Stomach (tissue), 8 donors: ENCODE measurements at regions not wholly inside any gene's neighbourhood (a gene's known extent, or its start where the extent isn't known, plus 50 kb on each side); places are given as distances from the start of the nearest gene placed in this dataset.

Source experiments
- DNase-seq, 2 donors: peaks; one replicate each; pipeline versions ENCODE4 v3.0.0 to v3.0.0-alpha.2; 2013 to 2019
- H3K27ac ChIP-seq, 5 donors: fragments of 200-600 bp in 4 of 5; sonication (generic) in 4 of 5; one replicate each; pipeline ENCODE4 v1.5.1; 2013 to 2019; ENCODE audit warnings: mild to moderate bottlenecking in 1 of 5, moderate library complexity in 1 of 5
- H3K27me3 ChIP-seq, 3 donors: fragments of 200-600 bp; sonication (generic); one replicate each; pipeline ENCODE4 v1.5.1; 2017 to 2019; ENCODE audit warnings: mixed run types in 1 of 3
- H3K36me3 ChIP-seq, 4 donors: fragments of 200-600 bp; sonication (generic); 1 replicate in 3 of 4; 2 replicates in 1 of 4; pipeline ENCODE4 v1.5.1; 2016 to 2019
- H3K4me1 ChIP-seq, 4 donors: fragments of 200-600 bp; sonication (generic); one replicate each; pipeline ENCODE4 v1.5.1; 2016 to 2019
- H3K4me3 ChIP-seq, 4 donors: fragments of 200-600 bp; sonication (generic) in 3 of 4; one replicate each; pipeline ENCODE4 v1.5.1; 2016 to 2019; ENCODE audit warnings: mild to moderate bottlenecking in 1 of 4
- H3K9me3 ChIP-seq, 4 donors: fragments of 200-600 bp; sonication (generic); one replicate each; pipeline ENCODE4 v1.5.1; 2016 to 2019
- CTCF ChIP-seq, 7 experiments: fragments of 450-650 bp in 4 of 7; fragments of 200-600 bp in 3 of 7; sonication (generic) in 3 of 7; IDR thresholded peaks; one replicate each; pipeline ENCODE4 v1.5.1; 2016 to 2019; ENCODE audit warnings: antibody characterized with exemption in 7 of 7, control low read depth in 2 of 7, mild to moderate bottlenecking in 1 of 7
- EP300 ChIP-seq: sonication (generic); formaldehyde crosslinking; IDR thresholded peaks from one replicate; pipeline ENCODE4 v1.6.1; 2017; ENCODE audit warnings: antibody characterized with exemption
- POLR2A ChIP-seq, 4 donors: fragments of 450-650 bp; IDR thresholded peaks; one replicate each; pipeline ENCODE4 v1.6.1; 2016; ENCODE audit warnings: antibody characterized with exemption in 4 of 4, control low read depth in 2 of 4, mild to moderate bottlenecking in 1 of 4, moderate library complexity in 1 of 4
- POLR2AphosphoS5 ChIP-seq, 3 donors: sonication (generic); formaldehyde crosslinking; IDR thresholded peaks; one replicate each; pipeline ENCODE4 v1.6.1; 2016; ENCODE audit warnings: antibody characterized with exemption in 3 of 3
- WGBS, 5 donors: extraction: QIAGEN DNeasy Blood & Tissue Kit in 3 of 5; methylation state at CpG; one replicate each; pipeline versions ENCODE4 v1.1.5 to v1.1.7; 2013 to 2018; 5-methylcytosine and 5-hydroxymethylcytosine counted together
- intact Hi-C: fragments of 100-400 bp; cut with DNase I; formaldehyde crosslinking; loops from one replicate; pipeline ENCODE4 v1.15.1; 2023; ENCODE audit warnings: low total_unique reads
- donor health status: healthy with polysubstance abuse.
- donor health status: Bipolar disorder and iron deficiency.
- donor health status: healthy.

GRCh38 chr9:126125177-126125576, 201.5 kb upstream of the MVB12B start:
- Histone ChIP-seq H3K4me1 (peaks cover 0 to 14% (median 3%) of the 10 kb centered on the region in 4 donors), H3K9me3 (peaks cover 0 to 8% (median 0%) of the 10 kb centered on the region in 4 donors), H3K27ac (no peak overlapping the region), H3K27me3 (peaks cover 0 to 43% (median 3%) of the 10 kb centered on the region in 3 donors), H3K4me3 (no peak overlapping the region), H3K36me3 (no peaks in the 10 kb centered on the region)
- 54 to 76% (median 64%) methylated on average over 8 of the region's 8 CpGs for WGBS, 5 donors
- DNase-seq = peak in 1 of 2 donors; percentile 44
- intact Hi-C loops = no loop called here
- no peak for TF ChIP-seq EP300

- peaks cover 0 to 8% (median 0%) of the 10 kb centered on the region in 4 donors for H3K9me3 ChIP-seq
- H3K4me3 ChIP-seq = no peak overlapping the region
- H3K27me3 ChIP-seq = peaks cover 0 to 42% (median 4%) of the 10 kb centered on the region in 3 donors
- H3K27ac ChIP-seq = no peak overlapping the region
- H3K4me1 ChIP-seq = peaks cover 0 to 14% (median 3%) of the 10 kb centered on the region in 4 donors
- 31 to 39% (median 37%) methylated on average over 6 of the region's 6 CpGs for WGBS, 5 donors
- peak in 1 of 2 donors; percentile 36 for DNase-seq
- TF ChIP-seq POLR2AphosphoS5 (IDR thresholded peaks at IDR 0.05) = no peak
- no peak for TF ChIP-seq POLR2A (IDR thresholded peaks at IDR 0.05)
- no peak for TF ChIP-seq EP300
- TF ChIP-seq CTCF (IDR thresholded peaks at IDR 0.05) = no peak
- no peaks in the 10 kb centered on the region for H3K36me3 ChIP-seq
- intact Hi-C loops = no loop called here
Observed at GRCh38 chr9:126125577-126125976, 201.1 kb upstream of the MVB12B start.

- Histone ChIP-seq H3K27me3 (peaks cover 0 to 42% (median 5%) of the 10 kb centered on the region in 3 donors), H3K9me3 (peaks cover 0 to 8% (median 0%) of the 10 kb centered on the region in 4 donors), H3K36me3 (no peaks in the 10 kb centered on the region), H3K4me1 (peaks cover 0 to 14% (median 3%) of the 10 kb centered on the region in 4 donors), H3K4me3 (no peak overlapping the region), H3K27ac (no peak overlapping the region)
- intact Hi-C loops = no loop called here
- 51 to 69% (median 61%) methylated on average over 2 to 4 of the region's 4 CpGs for WGBS, 5 donors
- no peak for TF ChIP-seq EP300
- TF ChIP-seq POLR2AphosphoS5 (IDR thresholded peaks at IDR 0.05) = no peak
- TF ChIP-seq POLR2A (IDR thresholded peaks at IDR 0.05) = no peak
- no peak for TF ChIP-seq CTCF (IDR thresholded peaks at IDR 0.05)
- no peak for DNase-seq
Observed at GRCh38 chr9:126125992-126126409, 200.6 kb upstream of the MVB12B start.

GRCh38 chr9:126126807-126127206, 199.8 kb upstream of the MVB12B start:
- no peak overlapping the region for H3K27ac ChIP-seq
- 67 to 86% (median 79%) methylated on average over 5 of the region's 5 CpGs for WGBS, 5 donors
- intact Hi-C loops = no loop called here
- TF ChIP-seq POLR2AphosphoS5 (IDR thresholded peaks at IDR 0.05) (no peak), EP300 (no peak), CTCF (IDR thresholded peaks at IDR 0.05) (no peak), POLR2A (IDR thresholded peaks at IDR 0.05) (no peak)
- H3K4me1 ChIP-seq = peaks cover 0 to 14% (median 3%) of the 10 kb centered on the region in 4 donors
- peaks cover 0 to 40% (median 10%) of the 10 kb centered on the region in 3 donors for H3K27me3 ChIP-seq
- DNase-seq = peak in 1 of 2 donors; percentile 9
- H3K36me3 ChIP-seq = no peaks in the 10 kb centered on the region
- H3K4me3 ChIP-seq = no peak overlapping the region
- peaks cover 0 to 8% (median 0%) of the 10 kb centered on the region in 4 donors for H3K9me3 ChIP-seq

GRCh38 chr9:126127591-126127990, 199.0 kb upstream of the MVB12B start:
- Histone ChIP-seq H3K27me3 (peaks cover 0 to 35% (median 10%) of the 10 kb centered on the region in 3 donors), H3K9me3 (peaks cover 0 to 3% (median under 1%) of the 10 kb centered on the region in 4 donors), H3K4me3 (no peak overlapping the region), H3K36me3 (no peaks in the 10 kb centered on the region), H3K4me1 (peaks cover 0 to 14% (median 3%) of the 10 kb centered on the region in 4 donors), H3K27ac (no peak overlapping the region)
- TF ChIP-seq POLR2AphosphoS5 (IDR thresholded peaks at IDR 0.05) = no peak
- intact Hi-C loops = no loop called here
- DNase-seq = peak in 1 of 2 donors; percentile 1
- 57 to 80% (median 64%) methylated on average over 4 to 5 of the region's 5 CpGs for WGBS, 5 donors
